NCI-H82 treated with DMSO at 0.1 percent for 48 hours (cell line): ENCODE measurements at regions not wholly inside any gene's neighbourhood (a gene's known extent, or its start where the extent isn't known, plus 50 kb on each side); places are given as distances from the start of the nearest gene placed in this dataset.
A peak's percentile ranks its signal among the peaks of the same experiment; 100 is the strongest.
"Not testable (repeated sequence)": the region's sequence is repeated elsewhere in the genome, so short reads cannot be mapped to it uniquely, and the experiment has no call there.

Experiments
- DNase-seq: peaks from one replicate; lab custom pipeline; 2025; ENCODE audit not compliant: unreplicated experiment; lab: John Stamatoyannopoulos, UW

DNA sequence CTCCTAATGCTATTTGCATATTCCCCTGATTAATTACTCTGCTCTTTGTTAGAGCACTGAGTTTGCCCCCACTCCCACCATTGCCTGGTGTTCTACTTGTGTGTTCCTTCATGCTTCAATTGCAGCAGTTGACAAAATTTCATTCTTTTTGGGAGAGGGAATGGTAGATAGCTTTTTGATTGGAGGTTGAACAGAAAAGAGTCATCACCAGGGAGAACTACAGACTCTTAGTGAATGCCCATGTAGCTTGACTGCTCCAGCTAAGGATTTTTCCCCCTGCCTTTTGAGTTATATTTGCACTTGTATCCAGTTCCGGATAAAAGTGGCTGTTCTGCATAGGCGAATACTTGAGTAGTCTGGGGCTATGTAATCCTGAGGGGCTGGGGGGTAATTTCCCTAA, 183.9 kb downstream of the ETNK1 start:
- DNase-seq: no peak

DNA sequence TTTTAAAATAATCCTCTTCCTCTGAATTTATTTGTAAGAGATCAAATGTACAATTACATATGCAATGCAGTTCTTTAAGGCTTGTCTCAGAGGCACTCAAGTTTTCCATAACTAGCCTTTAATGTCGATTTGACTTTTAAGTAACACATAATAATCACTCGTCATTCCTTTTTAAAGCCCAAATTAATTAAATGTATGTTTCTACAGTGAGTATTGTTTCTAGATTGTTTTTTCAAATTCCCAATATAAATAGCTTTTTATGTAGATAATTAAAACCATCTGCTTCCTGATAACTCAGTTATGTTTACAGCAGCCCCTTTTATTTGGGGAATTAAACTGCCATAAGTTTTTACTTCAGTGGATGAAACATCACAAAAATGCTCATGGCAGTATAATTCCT, 185.1 kb downstream of the ETNK1 start:
- no peak for DNase-seq

DNA sequence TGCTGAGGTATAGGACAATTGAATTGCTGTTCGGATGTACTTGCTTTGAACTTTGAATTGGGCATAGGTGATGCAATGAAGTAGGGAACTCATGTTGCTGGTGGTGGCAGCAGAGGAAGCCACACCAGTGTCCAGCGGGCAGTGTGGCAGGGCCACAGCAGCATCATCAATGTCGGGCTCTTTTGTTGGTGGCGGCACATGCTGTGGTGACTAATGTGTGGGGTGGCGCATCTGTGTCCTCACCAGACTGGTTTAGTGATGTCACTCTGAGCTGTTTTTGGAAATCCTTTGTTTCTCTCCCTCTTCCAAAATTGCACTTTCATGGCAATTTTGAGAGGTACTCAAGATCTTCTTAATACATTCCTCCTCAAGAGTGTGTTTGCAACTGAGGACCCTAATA, 187.6 kb downstream of the ETNK1 start:
- DNase-seq: no peak

DNA sequence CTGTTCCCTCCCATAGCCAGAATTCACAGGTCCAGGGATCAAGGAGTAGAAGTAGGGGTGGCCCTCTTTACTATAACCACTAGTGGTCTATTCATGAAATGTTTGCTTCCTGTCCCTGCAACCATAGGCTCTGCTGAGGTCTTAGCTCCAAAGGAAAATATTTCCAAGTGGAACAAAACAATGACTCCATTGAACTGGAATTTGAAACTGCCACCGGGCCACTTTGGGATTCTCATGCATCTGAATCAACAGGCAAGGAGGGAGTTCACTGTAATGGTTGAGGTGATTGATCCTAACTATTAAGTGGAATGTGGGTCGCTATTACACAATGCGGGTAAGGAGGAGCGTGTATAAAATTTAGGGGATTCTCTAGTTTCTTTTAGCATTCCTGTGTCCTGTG, 197.0 kb downstream of the ETNK1 start:
- DNase-seq: no peak

DNA sequence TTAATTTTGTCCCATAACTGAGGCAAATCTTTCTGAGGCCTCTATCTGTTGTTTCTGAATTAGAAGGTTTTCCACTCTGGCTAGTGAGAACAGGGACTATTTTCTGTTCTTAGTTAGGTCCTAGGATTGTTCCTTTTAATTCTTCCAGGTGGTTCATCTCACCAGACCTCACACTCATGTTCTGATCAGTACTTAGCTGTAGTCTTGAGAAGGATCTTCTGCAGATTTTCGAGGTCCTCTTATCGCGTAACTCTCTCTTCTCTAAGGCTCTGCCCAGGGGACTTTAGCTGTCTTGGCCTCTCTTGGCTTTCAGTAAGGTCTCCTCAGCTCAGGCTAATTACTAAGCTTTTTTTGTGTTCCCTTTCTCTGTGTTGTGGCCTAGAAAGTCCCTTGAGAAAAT, 201.1 kb downstream of the ETNK1 start:
- DNase-seq: no peak

DNA sequence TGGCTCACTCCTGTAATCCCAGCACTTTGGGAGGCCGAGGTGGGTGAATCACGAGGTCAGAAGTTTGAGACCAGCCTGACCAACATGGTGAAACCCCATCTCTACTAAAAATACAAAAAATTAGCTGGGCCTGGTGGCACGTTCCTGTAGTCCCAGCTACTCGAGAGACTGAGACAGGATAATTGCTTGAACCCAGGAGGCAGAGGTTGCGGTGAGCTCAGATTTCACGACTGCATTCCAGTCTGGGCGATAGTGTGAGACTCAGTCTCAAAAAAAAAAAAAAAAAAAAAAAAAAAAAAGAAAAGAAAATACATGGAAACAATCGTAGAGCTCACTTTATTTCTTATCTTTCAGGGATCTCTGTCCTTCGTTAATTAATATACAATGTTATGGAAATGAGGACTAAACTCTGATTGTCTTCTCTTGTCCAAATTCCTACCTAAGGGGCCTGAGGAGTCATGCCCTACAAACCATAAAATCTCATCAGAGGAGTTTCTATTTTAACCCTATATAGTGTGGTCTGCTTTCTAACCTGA, 201.5 kb downstream of the ETNK1 start:
- not testable (repeated sequence) for DNase-seq

DNA sequence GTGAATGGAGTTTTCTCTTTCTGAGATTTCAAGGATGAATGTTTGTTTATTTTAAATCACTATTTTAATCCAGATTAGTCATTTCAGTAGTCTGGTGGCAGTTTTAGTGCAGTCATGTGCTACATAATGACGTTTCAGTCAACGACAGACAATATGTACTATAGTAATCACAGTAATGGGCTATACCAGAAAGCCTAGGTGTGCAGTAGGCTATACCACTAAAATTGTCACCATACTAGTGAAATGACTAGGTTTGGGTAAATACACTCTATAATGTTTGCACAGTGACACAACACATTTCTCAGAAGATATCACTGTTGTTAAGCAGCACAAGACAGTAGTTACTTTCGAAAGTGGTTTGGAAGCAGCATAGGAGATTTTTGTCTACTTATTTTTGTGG, 203.1 kb downstream of the ETNK1 start:
- DNase-seq: no peak

DNA sequence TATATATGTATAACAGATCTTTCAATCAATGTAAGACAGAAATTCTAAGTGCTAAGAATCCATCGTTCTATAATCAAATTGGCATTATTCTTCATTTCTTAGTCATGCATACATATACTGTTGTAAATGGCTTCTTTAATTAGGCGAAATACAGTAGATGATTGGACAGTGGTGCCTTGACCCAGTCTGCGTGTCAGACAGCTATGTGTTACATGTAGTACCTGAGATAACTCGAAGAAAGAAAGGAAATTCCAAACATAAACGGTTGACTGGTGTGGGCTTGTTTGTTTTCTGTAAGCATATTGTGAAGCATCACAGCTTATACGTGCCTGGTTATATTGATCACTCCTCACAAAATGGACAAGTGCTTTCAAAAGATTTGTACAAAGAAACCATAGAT, 210.5 kb downstream of the ETNK1 start:
- no peak for DNase-seq

DNA sequence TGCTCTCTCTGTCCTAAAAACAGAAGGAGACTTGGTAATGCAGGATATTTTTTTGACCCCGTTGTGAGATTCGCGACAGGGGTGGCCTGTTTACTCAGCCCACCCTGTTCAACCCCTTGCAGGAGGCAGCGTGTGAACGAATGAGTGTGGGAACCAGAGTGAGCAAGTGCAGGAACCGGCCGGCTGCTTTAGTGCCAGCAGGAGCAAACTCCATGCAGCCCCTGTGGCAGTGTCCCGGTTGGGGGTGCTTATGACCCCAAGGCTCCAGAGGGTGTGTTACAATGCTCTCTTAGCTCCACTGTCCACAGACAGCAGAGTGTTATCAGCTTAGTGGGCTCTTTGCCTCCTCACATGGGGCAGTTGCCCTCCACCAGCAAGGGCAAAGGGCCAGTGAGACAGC, 225.2 kb downstream of the ETNK1 start:
- DNase-seq: no peak

DNA sequence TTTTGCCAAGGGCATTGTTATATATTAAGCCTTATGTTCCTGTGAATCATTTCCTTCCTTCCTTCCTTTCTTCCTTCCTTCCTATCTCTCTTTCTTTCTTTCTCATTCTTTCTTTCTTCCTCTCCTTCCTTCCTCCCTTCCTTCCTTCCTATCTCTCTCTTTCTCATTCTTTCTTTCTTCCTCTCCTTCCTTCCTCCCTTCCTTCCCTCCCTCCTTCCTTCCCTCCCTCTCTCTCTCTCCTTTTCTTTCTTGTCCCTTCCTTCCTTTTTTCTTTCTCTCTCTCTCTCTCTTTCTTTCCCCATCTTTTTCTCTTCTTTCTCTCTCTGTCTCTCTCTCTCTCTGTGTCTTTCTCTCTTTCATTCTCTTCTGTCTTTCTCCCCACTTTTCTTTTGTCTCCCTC, 226.6 kb downstream of the ETNK1 start:
- DNase-seq: no peak

DNA sequence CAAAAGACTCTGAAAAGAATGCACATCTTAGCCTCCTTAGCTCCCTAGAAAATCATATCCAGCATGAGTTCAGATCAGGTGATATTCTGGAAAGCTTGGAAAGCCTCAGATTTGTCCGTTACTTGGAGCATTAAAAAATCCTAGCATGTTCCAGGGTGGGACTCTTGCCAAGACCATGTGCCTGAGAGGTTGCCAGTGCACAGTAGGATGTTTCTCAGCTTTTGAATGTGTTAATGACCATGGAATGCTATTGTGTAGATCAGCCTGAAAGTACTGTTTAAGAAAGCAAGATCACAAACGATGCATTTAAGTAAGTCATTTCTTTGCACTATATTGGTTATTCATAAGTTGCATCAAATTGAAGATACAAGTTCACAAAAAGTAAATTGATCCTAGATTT, 230.5 kb downstream of the ETNK1 start:
- DNase-seq: no peak

DNA sequence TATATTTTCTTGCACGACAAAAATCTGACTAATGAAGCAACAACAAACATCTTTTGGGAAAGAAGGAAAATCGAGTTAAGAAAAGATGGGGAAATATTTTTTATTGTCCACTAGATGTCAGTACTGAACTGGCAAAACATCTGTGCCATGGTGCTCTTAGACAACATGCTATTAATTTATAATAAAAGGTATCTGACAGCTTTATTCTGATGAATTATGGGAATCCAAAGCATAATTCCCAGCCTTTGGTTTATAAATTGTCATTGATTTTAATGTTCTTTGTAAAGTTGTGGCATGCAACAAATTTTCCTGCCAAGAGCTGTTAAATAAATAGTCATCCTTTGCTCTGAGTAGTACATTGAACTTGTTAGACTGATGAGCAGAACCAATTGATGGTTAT, 231.2 kb downstream of the ETNK1 start:
- peak; percentile 45 for DNase-seq

DNA sequence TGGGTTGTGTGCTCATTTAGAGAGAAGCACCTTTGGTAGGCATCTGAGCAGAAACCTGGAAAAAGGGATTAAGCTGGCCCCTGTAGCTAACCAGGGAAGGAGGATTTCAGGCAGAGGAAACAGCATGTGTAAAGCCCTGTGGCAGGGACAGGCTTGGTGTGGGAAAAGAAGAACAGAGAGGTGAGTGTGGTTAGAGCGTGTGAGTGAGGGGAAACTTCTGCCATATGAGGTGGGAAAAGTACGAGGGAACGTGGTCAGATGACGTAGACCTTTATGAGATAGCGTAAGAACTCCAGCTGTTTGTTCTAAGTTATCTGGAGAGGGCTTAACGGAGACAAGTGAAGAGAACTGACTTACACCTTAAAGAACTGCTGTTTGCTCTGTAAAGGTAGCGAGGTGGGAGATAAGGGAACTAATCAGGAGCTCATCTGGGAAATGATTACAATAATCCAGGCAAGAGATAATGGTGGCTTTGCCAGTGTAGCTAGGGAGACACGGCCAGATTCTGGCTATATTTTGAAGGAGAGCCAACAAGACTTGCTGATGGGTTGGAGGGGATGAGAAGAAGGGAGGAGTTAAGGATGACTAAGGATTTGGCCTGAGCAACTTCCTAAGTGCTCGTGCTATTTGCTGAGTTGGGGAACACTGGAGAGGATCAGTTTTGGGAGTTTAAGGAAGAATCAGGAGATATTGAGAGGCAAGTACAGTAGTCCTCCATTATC, 234.0 kb downstream of the ETNK1 start:
- DNase-seq: no peak

DNA sequence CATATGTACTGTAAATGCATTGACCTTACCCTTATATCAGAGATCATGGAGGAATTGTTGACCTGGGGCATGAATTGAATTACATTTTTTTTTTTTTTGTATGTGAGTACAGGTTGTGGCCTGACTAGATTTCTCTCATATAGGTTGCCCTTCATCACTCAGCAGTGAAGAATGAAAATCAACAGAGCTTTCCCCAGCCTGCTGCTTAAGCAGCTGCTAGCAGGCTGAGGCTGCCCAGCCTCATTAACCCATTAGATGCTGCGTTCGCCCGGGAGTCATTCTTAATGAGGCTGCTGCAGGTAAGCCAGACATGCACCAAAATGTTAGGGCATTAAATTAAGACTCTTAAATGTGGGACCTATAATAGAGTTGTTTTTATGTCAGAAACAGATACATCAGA, 236.0 kb downstream of the ETNK1 start:
- no peak for DNase-seq

DNA sequence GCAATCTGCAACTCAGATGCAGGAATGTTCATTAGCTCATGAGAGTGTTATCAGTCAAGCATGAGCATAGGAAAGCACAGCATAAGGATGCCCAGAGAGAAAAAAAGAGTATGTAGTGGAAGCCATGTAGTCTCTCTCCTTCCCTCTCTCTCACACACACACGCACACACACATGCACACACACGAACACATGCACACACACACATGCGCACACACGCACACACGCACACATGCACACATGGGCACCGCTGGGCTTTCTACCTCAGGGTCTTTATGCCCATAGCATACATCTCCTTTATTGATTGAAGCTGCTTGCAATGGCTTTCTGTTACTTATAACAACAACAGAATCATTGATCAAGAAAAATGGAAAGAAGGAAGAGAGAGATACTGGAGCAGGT, 240.9 kb downstream of the ETNK1 start:
- no peak for DNase-seq

DNA sequence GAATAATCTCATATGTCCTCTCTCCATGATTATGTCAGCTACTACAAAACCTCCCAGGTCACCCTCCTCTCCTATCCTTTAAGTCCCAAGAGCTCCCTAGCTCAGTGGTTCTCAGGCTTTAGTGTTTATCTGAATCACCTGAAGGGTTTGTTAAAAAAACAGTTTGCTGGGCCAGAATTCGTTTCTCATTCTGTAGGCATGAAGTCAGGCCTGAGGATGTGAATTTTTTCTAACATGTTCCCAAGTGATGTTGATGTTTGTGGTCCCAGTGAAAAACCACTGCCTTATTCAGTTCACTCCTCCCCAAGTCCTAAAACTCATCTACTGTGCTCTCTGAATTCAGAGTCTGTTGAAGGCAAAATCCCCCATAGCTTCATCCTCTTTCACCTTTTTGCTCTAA, 241.4 kb downstream of the ETNK1 start:
- no peak for DNase-seq

DNA sequence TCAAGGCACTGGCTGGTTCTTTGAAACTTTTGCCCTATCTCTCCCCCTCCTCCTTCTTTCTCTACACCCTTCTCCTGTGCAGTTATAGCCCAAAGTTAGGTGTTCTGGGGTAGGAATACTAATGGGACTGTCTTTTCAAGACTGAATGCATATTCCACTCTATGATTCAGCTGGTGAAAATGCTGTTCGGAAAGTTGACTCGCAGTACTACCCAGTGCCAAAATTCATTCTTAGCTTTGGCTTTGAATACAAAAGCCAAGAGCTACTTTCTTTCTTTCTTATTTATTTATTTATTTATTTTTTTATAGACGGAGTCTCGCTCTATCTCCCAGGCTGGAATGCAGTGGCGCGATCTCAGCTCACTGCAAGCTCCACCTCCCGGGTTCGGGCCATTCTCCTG, 249.2 kb downstream of the ETNK1 start:
- DNase-seq: no peak

DNA sequence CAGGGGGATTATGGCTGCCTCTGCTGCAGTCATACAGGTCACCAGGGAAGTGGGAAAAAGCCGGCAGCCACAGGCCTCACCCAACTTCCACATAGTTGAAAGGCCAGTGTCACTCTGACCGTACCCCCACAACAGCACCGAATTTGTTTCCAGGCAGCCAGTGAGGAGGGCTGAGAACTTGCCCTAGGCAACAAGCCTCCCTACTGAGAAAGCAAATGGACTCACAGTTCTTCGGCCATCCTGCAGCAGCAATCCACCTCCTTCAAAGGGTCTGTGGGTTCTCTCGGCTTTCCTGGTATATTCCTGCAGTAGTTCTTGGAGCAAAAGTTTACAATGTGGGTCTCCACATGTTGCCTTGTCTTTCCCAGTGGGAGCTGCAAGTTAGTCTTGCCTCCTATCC, 251.3 kb downstream of the ETNK1 start:
- DNase-seq: no peak

DNA sequence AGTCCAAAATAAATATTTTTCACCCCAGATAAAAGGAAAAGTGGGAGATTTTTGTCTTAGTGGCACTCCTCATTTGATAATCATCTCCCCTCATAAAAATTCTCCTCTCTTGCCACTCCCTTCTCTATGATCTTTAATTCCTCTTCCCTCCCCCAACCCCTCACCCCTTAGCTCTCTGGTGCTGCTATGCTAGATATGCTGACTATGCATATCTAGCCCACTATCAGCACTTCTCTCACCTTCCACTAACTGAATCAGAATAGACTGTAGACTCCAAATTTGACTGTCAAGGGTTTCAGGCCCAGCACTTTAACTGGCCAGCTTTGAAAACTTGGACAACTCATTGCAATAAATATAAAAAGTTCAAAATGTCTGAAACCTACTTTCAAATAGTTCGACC, 254.2 kb downstream of the ETNK1 start:
- no peak for DNase-seq

DNA sequence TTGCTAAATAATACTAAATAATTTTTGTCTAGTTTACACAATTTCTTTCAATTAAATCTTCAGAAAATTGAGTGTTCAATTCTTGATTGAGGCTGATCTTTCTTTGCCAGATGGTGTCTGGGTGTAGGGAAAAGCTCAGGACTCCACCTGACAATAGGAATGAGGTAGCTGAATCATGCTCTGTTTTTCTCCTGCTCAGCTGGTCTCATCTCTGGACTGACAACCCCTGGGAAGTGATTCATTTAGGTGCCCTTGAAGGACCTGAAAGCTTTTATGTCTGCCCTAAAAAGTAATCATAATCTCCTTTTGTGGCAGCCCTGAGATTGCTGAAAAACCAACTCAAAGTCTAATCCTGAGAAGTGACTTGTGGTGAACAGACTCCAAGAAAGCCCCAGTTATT, 255.4 kb downstream of the ETNK1 start:
- DNase-seq: no peak

DNA sequence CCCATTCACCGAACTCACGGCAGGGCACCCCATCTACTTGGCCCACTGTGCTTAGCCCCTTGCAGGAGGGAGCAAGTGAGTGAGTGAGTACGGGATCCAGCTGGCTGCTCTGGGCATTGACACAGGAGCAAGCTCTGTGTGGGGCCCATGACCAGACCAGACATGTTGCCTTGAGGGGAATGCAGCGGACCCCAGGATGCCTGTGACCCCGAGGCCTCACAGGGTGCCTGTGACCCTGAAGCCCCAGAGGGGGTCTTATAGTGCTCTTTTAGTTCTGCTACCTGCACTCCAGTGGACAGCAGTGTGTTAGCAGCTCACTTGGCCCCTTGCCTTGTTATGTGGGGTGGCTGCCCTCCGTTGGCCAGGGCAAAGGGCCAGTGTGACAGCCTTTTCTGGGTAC, 255.8 kb downstream of the ETNK1 start:
- DNase-seq: no peak

DNA sequence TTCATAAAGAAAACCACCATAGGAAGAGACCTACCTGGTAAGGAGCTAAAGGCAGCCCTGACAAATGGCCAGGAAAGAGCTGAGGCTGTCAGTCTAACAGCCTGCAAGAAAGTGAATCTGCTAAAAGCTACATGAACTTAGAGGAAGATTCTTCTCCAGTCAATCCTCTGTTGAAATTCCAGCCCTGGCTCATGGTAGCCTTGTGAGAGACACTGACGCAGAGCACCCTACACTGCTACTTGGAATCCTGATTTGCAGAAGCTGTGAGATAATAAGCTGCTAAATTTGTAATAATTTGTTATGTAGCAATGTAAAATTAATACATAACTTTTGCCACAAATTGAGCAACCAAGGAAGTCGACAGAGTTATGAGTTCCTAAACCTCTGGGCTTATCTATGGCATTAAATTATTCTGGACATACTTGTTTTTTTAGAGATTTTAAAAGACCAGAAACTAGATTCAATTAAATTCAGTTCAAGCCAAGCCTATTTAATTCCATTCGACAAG, 257.0 kb downstream of the ETNK1 start:
- DNase-seq: no peak

DNA sequence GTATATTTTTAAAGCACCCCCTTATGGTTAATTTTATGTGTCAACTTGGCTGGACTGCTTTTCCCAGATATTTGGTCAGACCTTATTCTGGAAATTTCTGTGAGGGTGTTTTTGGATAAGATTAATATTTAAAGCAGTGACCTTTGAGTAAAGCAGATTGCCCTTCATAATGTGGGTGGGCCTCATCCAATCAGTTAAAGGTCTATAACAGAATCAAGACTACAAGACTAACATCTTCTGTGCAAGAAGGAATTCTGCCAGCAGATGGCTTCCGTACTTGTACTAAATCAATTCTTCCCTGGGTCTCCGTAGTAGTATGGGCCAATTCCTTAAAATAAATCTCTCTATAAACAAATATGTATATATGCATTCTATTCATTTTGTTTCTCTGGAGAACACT, 257.6 kb downstream of the ETNK1 start:
- DNase-seq: no peak
